OCI-LY3 (cell line): ENCODE measurements at regions not wholly inside any gene's neighbourhood (a gene's known extent, or its start where the extent isn't known, plus 50 kb on each side); places are given as distances from the start of the nearest gene placed in this dataset.

Experiments
- CTCF ChIP-seq: fragments of 200-600, 300-600 bp; sonication (generic); IDR thresholded peaks from 2 replicates; pipeline ENCODE4 v1.5.1; 2014; ENCODE audit warnings: antibody characterized with exemption, low read length, low read depth
- EZH2phosphoT487 ChIP-seq: fragments of 200-600 bp; shearing (Covaris generic); IDR thresholded peaks from 2 replicates; pipeline ENCODE4 v1.6.1; 2018; ENCODE audit warnings: antibody characterized with exemption, mixed run types, low read depth

- TF ChIP-seq CTCF (no peak), EZH2phosphoT487 (no peak)
Observed at GRCh38 chr13:97660594-97661260, 226.8 kb downstream of the RAP2A start.
